Erythroblast (primary cell): ENCODE measurements at regions not wholly inside any gene's neighbourhood (a gene's known extent, or its start where the extent isn't known, plus 50 kb on each side); places are given as distances from the start of the nearest gene placed in this dataset.

Source experiments
- DNase-seq, 2 experiments: peaks; one replicate each; lab custom pipeline; 2025; lab: John Stamatoyannopoulos, UW
- GATA1 ChIP-seq: IDR thresholded peaks from 2 replicates; pipeline ENCODE4 v1.6.1; 2011; ENCODE audit warnings: low read depth, mild to moderate bottlenecking, control low read depth, low read length, moderate library complexity
- POLR2A ChIP-seq: IDR thresholded peaks from 2 replicates; pipeline ENCODE4 v1.6.1; 2011; ENCODE audit warnings: mild to moderate bottlenecking, low read length

GRCh38 chr3:177563243-177563780 lies 366.0 kb upstream of the TBL1XR1 start:
- TF ChIP-seq GATA1 (no peak), POLR2A (no peak)
- no peak for DNase-seq

- DNase-seq, result no peak
- no peak for TF ChIP-seq POLR2A
- TF ChIP-seq GATA1, result no peak
These were observed 366.5 kb upstream of the TBL1XR1 start for GRCh38 chr3:177563792-177564191.

DNA sequence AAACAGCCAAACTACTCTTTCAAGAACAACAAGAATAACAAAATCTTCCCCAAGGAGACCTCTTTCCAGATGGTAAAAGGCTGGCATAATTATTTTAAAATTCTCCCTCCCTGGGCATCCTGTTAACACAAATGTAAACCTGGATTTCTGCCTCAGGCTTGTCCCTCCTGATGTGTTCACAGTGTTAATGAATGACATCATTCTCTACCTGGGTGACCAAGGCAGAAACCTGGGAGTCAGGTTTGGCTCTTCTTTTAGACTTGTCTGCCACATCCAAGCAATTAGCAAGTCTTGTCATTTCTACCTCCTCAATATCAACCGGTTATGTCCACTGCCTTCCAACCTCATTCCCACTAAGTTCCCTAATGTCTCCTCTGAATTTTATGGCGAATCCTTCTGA lies 368.7 kb upstream of the TBL1XR1 start:
- DNase-seq, result no peak
- TF ChIP-seq GATA1, result no peak
- no peak for TF ChIP-seq POLR2A

GRCh38 chr3:177567833-177568232 lies 370.6 kb upstream of the TBL1XR1 start:
- no peak for TF ChIP-seq POLR2A
- TF ChIP-seq GATA1, result no peak

DNA sequence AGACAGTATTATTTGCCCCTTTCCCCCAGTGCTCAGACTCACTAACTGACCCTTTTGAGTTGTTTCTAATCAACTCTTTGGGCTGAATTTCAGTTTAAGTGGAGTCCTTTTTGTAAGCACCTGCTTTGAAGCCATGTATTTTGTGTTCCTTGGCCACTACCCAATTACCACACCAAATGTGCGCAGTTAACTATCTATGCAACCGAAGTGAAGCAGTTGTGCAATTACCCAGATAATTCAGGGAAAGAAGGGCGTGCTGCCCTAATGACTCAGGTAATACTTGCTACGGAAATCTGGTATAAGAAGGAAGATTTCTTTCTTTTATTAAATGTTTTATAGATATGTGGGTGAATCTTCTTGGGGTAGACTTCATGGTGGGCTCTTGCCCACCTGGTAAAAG lies 371.9 kb upstream of the TBL1XR1 start:
- DNase-seq, result no peak
- TF ChIP-seq GATA1 (no peak), POLR2A (no peak)

More at GRCh38 chr3:177567833-177568232, 370.6 kb upstream of the TBL1XR1 start:
- no peak for DNase-seq

- TF ChIP-seq POLR2A (no peak), GATA1 (no peak)
- no peak for DNase-seq
These were observed 372.8 kb upstream of the TBL1XR1 start for GRCh38 chr3:177569875-177570657.

DNA sequence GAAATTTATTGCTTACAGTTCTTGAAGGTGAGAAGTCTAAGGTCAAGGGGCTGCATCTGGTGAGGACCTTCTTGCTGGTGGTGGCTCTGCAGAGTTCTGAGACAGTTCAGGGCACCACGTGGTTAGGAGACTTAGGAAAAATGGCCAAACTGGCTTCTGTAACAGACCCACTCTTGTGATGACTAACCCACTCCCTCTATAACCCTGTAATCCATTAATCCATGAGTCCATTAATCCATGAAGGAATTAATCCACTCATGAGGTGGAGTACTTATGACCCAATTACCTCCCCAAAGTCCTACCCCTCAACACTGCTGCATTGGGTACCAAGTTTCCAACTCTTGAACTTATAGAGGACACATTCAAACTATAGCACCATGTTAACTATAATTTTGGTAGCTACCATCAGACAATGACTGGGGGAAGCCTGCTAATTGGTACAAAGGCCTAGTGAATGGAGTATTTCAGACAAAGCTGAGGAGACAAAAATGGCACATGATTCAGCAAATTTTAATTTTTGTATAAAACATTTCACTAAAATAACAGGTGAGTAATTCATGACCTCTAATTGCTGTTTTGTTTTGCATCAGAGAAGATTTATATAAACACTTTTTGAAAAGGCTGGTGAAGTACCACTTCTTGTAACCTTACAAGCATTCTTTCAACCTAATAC lies 374.1 kb upstream of the TBL1XR1 start:
- no peak for TF ChIP-seq POLR2A
- no peak for TF ChIP-seq GATA1
- DNase-seq, result no peak

GRCh38 chr3:177571944-177572315 lies 374.6 kb upstream of the TBL1XR1 start:
- no peak for TF ChIP-seq POLR2A
- no peak for TF ChIP-seq GATA1
- DNase-seq, result no peak

DNA sequence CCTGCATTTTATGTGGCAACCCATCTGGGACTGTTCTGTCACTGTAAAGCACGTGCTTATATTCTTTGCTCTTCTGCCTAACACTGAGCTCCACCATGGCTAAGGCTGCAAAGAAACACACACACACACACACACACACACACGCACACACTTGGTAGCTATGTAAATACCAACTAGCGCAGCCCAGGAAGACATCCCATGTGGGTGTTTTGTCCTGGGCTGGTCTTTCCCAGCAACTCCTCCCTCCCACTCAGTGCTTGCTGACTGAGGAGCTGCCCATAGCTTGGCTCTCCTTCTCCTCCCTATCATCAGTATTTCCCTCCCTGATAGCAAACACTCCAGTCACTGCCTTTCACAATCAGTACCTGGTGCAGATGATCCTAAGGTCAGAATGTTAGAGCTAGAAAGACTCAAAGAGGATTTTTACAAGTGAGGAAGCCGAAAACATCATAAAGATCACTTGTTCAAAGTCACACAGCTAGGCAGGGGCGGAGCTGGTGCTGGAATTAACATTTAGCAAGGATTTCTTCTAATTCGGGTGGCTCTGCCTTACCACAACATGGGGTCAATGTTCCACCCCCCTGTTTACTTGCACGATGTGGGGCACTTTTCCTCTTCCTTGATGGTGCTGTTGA lies 377.1 kb upstream of the TBL1XR1 start:
- TF ChIP-seq GATA1, result no peak
- TF ChIP-seq POLR2A, result no peak
- no peak for DNase-seq

- no peak for TF ChIP-seq GATA1
- TF ChIP-seq POLR2A, result no peak
- DNase-seq, result no peak
These were observed 379.5 kb upstream of the TBL1XR1 start for GRCh38 chr3:177576746-177577145.

GRCh38 chr3:177578488-177578887 lies 381.2 kb upstream of the TBL1XR1 start:
- no peak for TF ChIP-seq GATA1
- no peak for TF ChIP-seq POLR2A
- no peak for DNase-seq

- DNase-seq, result no peak
- TF ChIP-seq GATA1 (no peak), POLR2A (no peak)
These were observed 382.1 kb upstream of the TBL1XR1 start for GRCh38 chr3:177579419-177579818.

- TF ChIP-seq POLR2A (no peak), GATA1 (no peak)
- DNase-seq, result no peak
These were observed 383.2 kb upstream of the TBL1XR1 start for GRCh38 chr3:177580437-177580836.

DNA sequence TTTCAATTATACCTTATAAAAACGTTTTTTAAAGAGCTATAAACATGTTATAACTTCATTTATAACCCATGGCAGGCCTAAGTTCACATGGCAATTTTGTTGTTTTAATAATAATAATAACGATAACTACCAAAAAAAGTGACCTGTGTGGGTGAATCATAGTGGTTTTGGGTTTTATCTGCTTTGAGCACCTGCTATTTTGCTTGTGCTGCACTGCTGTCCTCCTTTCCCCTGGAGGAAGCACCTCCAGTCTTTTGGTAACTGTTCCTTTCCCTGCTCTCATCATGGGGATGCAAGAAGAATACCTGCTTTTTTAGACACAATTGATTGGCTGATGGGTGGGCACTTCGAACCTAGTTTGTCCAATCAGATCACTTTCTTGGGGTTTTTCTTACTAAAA lies 388.0 kb upstream of the TBL1XR1 start:
- TF ChIP-seq GATA1 (no peak), POLR2A (no peak)

More for the DNA sequence above, 388.0 kb upstream of the TBL1XR1 start:
- DNase-seq, result no peak
